Left forelimb (tissue), 1 donor: ENCODE measurements at regions not wholly inside any gene's neighbourhood (a gene's known extent, or its start where the extent isn't known, plus 50 kb on each side); places are given as distances from the start of the nearest gene placed in this dataset.
"Not testable (repeated sequence)": the region's sequence is repeated elsewhere in the genome, so short reads cannot be mapped to it uniquely, and the experiment has no call there.

Experiments used
- DNase-seq: peaks from one replicate; pipeline ENCODE4 v3.0.0-alpha.2; 2018; ENCODE audit warnings: low spot score

GRCh38 chr1:106249810-106250209, 806.7 kb upstream of the PRMT6 start:
- DNase-seq, result no peak

- DNase-seq, result no peak
Observed at GRCh38 chr1:106254748-106255147, 801.7 kb upstream of the PRMT6 start.

GRCh38 chr1:106266786-106267185, 789.7 kb upstream of the PRMT6 start:
- DNase-seq, result no peak

GRCh38 chr1:106268070-106268469, 788.4 kb upstream of the PRMT6 start:
- no peak for DNase-seq

GRCh38 chr1:106276871-106277270, 779.6 kb upstream of the PRMT6 start:
- no peak for DNase-seq

- no peak for DNase-seq
Observed at GRCh38 chr1:106277786-106278185, 778.7 kb upstream of the PRMT6 start.

- no peak for DNase-seq
Observed at GRCh38 chr1:106278716-106279115, 777.8 kb upstream of the PRMT6 start.

GRCh38 chr1:106289265-106289928, 767.1 kb upstream of the PRMT6 start:
- DNase-seq, result no peak

GRCh38 chr1:106290805-106291501, 765.5 kb upstream of the PRMT6 start:
- no peak for DNase-seq

GRCh38 chr1:106292130-106292529, 764.3 kb upstream of the PRMT6 start:
- DNase-seq, result no peak

GRCh38 chr1:106296431-106296830, 760.0 kb upstream of the PRMT6 start:
- no peak for DNase-seq

- DNase-seq, result no peak
Observed at GRCh38 chr1:106304106-106304505, 752.4 kb upstream of the PRMT6 start.

GRCh38 chr1:106319612-106320011, 736.9 kb upstream of the PRMT6 start:
- DNase-seq, result no peak

- no peak for DNase-seq
Observed at GRCh38 chr1:106325600-106325999, 730.9 kb upstream of the PRMT6 start.

- no peak for DNase-seq
Observed at GRCh38 chr1:106344494-106344893, 712.0 kb upstream of the PRMT6 start.

GRCh38 chr1:106360252-106360651, 696.2 kb upstream of the PRMT6 start:
- no peak for DNase-seq

- no peak for DNase-seq
Observed at GRCh38 chr1:106366627-106367319, 689.7 kb upstream of the PRMT6 start.

GRCh38 chr1:106378261-106378660, 678.2 kb upstream of the PRMT6 start:
- DNase-seq, result no peak

GRCh38 chr1:106380772-106381171, 675.7 kb upstream of the PRMT6 start:
- no peak for DNase-seq

GRCh38 chr1:106389160-106389559, 667.3 kb upstream of the PRMT6 start:
- DNase-seq, result not testable (repeated sequence)

- DNase-seq, result no peak
Observed at GRCh38 chr1:106393046-106393445, 663.4 kb upstream of the PRMT6 start.

- DNase-seq, result no peak
Observed at GRCh38 chr1:106396020-106396419, 660.5 kb upstream of the PRMT6 start.

- no peak for DNase-seq
Observed at GRCh38 chr1:106398391-106398790, 658.1 kb upstream of the PRMT6 start.
